ENCODE measurements at regions not wholly inside any gene's neighbourhood (a gene's known extent, or its start where the extent isn't known, plus 50 kb on each side); places are given as distances from the start of the nearest gene placed in this dataset.

GRCh38 chr5:171574376-171574775 lies 154.9 kb downstream of the FGF18 start:
- no peak overlapping the region for H3K4me3 ChIP-seq
- no peak for ATAC-seq (ENCODE audit: insufficient read depth, low FRiP score)
- peaks cover 0 to 4% (median 0%) of the 10 kb centered on the region in 5 donors for H3K4me1 ChIP-seq (ENCODE audit: control insufficient read depth in 5 of 5, insufficient read depth in 5 of 5, low read length in 5 of 5)
- H3K36me3 ChIP-seq (ENCODE audit: control insufficient read depth in 4 of 4, insufficient read depth in 4 of 4, low read length in 4 of 4) = no peaks in the 10 kb centered on the region
- no peak for DNase-seq
- 82 to 85% methylated on average over 4 of the region's 4 CpGs for WGBS, 2 donors
- TF ChIP-seq, protein P1, sequence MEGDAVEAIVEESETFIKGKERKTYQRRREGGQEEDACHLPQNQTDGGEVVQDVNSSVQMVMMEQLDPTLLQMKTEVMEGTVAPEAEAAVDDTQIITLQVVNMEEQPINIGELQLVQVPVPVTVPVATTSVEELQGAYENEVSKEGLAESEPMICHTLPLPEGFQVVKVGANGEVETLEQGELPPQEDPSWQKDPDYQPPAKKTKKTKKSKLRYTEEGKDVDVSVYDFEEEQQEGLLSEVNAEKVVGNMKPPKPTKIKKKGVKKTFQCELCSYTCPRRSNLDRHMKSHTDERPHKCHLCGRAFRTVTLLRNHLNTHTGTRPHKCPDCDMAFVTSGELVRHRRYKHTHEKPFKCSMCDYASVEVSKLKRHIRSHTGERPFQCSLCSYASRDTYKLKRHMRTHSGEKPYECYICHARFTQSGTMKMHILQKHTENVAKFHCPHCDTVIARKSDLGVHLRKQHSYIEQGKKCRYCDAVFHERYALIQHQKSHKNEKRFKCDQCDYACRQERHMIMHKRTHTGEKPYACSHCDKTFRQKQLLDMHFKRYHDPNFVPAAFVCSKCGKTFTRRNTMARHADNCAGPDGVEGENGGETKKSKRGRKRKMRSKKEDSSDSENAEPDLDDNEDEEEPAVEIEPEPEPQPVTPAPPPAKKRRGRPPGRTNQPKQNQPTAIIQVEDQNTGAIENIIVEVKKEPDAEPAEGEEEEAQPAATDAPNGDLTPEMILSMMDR (IDR thresholded peaks at IDR 0.05; ENCODE audit: control extremely low read depth, extremely low read depth) = no peak
- no peak overlapping the region for H3K27ac ChIP-seq (ENCODE audit: low read depth in 1 of 2, low read length in 1 of 2)
- H3K27me3 ChIP-seq (ENCODE audit: control insufficient read depth in 3 of 3, insufficient read depth in 3 of 3, low read length in 2 of 3) = no peaks in the 10 kb centered on the region
- peaks cover 0 to 5% (median 0%) of the 10 kb centered on the region in 4 donors for H3K9me3 ChIP-seq (ENCODE audit: control insufficient read depth in 4 of 4, insufficient read depth in 3 of 4, low read length in 3 of 4)
- no peak overlapping the region for H3K9ac ChIP-seq (ENCODE audit: insufficient read depth in 1 of 2, low read length in 2 of 2)

DNA sequence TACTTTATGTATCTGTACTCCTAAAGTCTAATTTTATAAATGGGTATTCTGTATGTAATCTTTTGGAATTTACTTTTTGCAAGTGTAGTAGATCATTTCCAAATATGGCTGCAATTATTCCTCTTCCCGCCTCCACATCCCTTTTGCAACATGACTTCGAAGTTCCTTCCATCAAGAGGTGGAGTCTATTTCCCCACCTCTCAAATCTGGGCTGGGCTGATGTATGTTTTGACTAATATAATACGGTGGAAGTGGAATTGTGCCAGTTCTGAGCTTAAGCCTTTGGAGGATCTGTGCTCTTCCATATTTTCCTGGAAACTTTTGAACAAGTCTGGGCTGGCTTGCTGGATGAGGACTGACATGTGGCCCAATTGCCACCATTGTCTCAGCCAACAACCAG lies 155.9 kb downstream of the FGF18 start:
- no peak for ATAC-seq (ENCODE audit: insufficient read depth, low FRiP score)
- 47 to 55% methylated on average over 3 of the region's 3 CpGs for WGBS, 2 donors

GRCh38 chr5:171575808-171576207 lies 156.4 kb downstream of the FGF18 start:
- no peak for ATAC-seq (ENCODE audit: insufficient read depth, low FRiP score)

More for the DNA sequence above, 155.9 kb downstream of the FGF18 start:
- DNase-seq = no peak
- Histone ChIP-seq H3K27ac (ENCODE audit: low read depth in 1 of 2, low read length in 1 of 2) (no peak overlapping the region), H3K9ac (ENCODE audit: insufficient read depth in 1 of 2, low read length in 2 of 2) (no peak overlapping the region), H3K27me3 (ENCODE audit: control insufficient read depth in 3 of 3, insufficient read depth in 3 of 3, low read length in 2 of 3) (no peaks in the 10 kb centered on the region), H3K9me3 (ENCODE audit: control insufficient read depth in 4 of 4, insufficient read depth in 3 of 4, low read length in 3 of 4) (peaks cover 0 to 2% (median 0%) of the 10 kb centered on the region in 4 donors), H3K36me3 (ENCODE audit: control insufficient read depth in 4 of 4, insufficient read depth in 4 of 4, low read length in 4 of 4) (no peaks in the 10 kb centered on the region), H3K4me1 (ENCODE audit: control insufficient read depth in 5 of 5, insufficient read depth in 5 of 5, low read length in 5 of 5) (peaks cover 0 to 13% (median 1%) of the 10 kb centered on the region in 5 donors), H3K4me3 (no peak overlapping the region)
- TF ChIP-seq, protein P1 (IDR thresholded peaks at IDR 0.05; ENCODE audit: control extremely low read depth, extremely low read depth) = no peak

More at GRCh38 chr5:171575808-171576207, 156.4 kb downstream of the FGF18 start:
- Histone ChIP-seq H3K4me3 (no peak overlapping the region), H3K27ac (ENCODE audit: low read depth in 1 of 2, low read length in 1 of 2) (no peak overlapping the region), H3K27me3 (ENCODE audit: control insufficient read depth in 3 of 3, insufficient read depth in 3 of 3, low read length in 2 of 3) (no peaks in the 10 kb centered on the region), H3K4me1 (ENCODE audit: control insufficient read depth in 5 of 5, insufficient read depth in 5 of 5, low read length in 5 of 5) (peaks cover 0 to 17% (median 4%) of the 10 kb centered on the region in 5 donors), H3K9me3 (ENCODE audit: control insufficient read depth in 4 of 4, insufficient read depth in 3 of 4, low read length in 3 of 4) (no peaks in the 10 kb centered on the region), H3K36me3 (ENCODE audit: control insufficient read depth in 4 of 4, insufficient read depth in 4 of 4, low read length in 4 of 4) (no peaks in the 10 kb centered on the region), H3K9ac (ENCODE audit: insufficient read depth in 1 of 2, low read length in 2 of 2) (no peak overlapping the region)
- DNase-seq = no peak
- 96 to 97% methylated on average over 3 of the region's 3 CpGs for WGBS, 2 donors
- TF ChIP-seq, protein P1 (IDR thresholded peaks at IDR 0.05; ENCODE audit: control extremely low read depth, extremely low read depth) = no peak

Measured in lung (tissue), 11 donors.